ENCODE measurements at regions not wholly inside any gene's neighbourhood (a gene's known extent, or its start where the extent isn't known, plus 50 kb on each side); places are given as distances from the start of the nearest gene placed in this dataset.

DNA sequence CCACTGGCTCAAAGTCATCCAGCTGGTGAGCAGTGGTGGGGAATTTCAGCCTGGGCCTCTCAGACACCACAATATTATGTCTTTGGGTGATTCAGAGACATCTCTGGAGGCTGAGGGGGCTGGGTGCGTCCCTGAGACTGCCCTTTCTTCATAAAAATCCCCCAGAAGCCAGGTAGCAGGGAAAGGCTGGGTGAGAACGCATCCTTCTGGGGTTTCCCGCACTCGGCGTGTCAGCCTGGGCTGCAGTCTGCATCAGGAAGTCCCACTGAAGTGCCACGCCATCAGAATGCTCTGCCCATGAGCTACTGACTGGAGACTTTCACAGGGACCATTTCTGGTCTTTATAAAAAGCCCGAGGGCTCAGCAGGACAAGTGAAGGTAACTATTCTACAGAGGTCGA is 148.8 kb upstream of the SLC6A11 start:
- ATAC-seq = no peak
- TF ChIP-seq, protein P1, sequence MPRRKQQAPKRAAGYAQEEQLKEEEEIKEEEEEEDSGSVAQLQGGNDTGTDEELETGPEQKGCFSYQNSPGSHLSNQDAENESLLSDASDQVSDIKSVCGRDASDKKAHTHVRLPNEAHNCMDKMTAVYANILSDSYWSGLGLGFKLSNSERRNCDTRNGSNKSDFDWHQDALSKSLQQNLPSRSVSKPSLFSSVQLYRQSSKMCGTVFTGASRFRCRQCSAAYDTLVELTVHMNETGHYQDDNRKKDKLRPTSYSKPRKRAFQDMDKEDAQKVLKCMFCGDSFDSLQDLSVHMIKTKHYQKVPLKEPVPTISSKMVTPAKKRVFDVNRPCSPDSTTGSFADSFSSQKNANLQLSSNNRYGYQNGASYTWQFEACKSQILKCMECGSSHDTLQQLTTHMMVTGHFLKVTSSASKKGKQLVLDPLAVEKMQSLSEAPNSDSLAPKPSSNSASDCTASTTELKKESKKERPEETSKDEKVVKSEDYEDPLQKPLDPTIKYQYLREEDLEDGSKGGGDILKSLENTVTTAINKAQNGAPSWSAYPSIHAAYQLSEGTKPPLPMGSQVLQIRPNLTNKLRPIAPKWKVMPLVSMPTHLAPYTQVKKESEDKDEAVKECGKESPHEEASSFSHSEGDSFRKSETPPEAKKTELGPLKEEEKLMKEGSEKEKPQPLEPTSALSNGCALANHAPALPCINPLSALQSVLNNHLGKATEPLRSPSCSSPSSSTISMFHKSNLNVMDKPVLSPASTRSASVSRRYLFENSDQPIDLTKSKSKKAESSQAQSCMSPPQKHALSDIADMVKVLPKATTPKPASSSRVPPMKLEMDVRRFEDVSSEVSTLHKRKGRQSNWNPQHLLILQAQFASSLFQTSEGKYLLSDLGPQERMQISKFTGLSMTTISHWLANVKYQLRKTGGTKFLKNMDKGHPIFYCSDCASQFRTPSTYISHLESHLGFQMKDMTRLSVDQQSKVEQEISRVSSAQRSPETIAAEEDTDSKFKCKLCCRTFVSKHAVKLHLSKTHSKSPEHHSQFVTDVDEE (CRISPR knock-in tag; IDR thresholded peaks at IDR 0.05) = no peak

- no peak for TF ChIP-seq SNAI2 (CRISPR knock-in tag; IDR thresholded peaks at IDR 0.05)
- no peak for TF ChIP-seq ZC3H10 (CRISPR knock-in tag; IDR thresholded peaks at IDR 0.05)
- no peak for TF ChIP-seq TOX (CRISPR knock-in tag; IDR thresholded peaks at IDR 0.05; ENCODE audit: borderline replicate concordance)
- no peak for TF ChIP-seq RARB (CRISPR knock-in tag; IDR thresholded peaks at IDR 0.05)
- TF ChIP-seq ZFP30 (CRISPR knock-in tag; IDR thresholded peaks at IDR 0.05) = no peak
- no peak for TF ChIP-seq GLIS3 (CRISPR knock-in tag; IDR thresholded peaks at IDR 0.05)
- TF ChIP-seq PATZ1 (CRISPR knock-in tag; IDR thresholded peaks at IDR 0.05; ENCODE audit: borderline replicate concordance) = no peak
- TF ChIP-seq, protein P2, sequence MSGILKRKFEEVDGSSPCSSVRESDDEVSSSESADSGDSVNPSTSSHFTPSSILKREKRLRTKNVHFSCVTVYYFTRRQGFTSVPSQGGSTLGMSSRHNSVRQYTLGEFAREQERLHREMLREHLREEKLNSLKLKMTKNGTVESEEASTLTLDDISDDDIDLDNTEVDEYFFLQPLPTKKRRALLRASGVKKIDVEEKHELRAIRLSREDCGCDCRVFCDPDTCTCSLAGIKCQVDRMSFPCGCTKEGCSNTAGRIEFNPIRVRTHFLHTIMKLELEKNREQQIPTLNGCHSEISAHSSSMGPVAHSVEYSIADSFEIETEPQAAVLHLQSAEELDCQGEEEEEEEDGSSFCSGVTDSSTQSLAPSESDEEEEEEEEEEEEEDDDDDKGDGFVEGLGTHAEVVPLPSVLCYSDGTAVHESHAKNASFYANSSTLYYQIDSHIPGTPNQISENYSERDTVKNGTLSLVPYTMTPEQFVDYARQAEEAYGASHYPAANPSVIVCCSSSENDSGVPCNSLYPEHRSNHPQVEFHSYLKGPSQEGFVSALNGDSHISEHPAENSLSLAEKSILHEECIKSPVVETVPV (CRISPR knock-in tag; IDR thresholded peaks at IDR 0.05) = no peak
- TF ChIP-seq POU6F1 (CRISPR knock-in tag; IDR thresholded peaks at IDR 0.05; ENCODE audit: borderline replicate concordance, low read depth) = no peak
- TF ChIP-seq, protein P1 (CRISPR knock-in tag; IDR thresholded peaks at IDR 0.05) = no peak
- no peak for TF ChIP-seq TCF4 (CRISPR knock-in tag; IDR thresholded peaks at IDR 0.05; ENCODE audit: borderline replicate concordance)
- TF ChIP-seq CSDC2 (CRISPR knock-in tag; IDR thresholded peaks at IDR 0.05) = no peak
- TF ChIP-seq ZNF565 (CRISPR knock-in tag; conservative IDR thresholded peaks at IDR 0.05; ENCODE audit: low read depth) = no peak
- no peak for TF ChIP-seq BACH2 (CRISPR knock-in tag; IDR thresholded peaks at IDR 0.05; ENCODE audit: borderline replicate concordance)
- no peak for TF ChIP-seq PPARA (CRISPR knock-in tag; IDR thresholded peaks at IDR 0.05; ENCODE audit: borderline replicate concordance)
- ATAC-seq = no peak
These were observed 148.0 kb upstream of the SLC6A11 start for GRCh38 chr3:10667901-10668476.

- no peak for ATAC-seq
- TF ChIP-seq SNAI2 (CRISPR knock-in tag; IDR thresholded peaks at IDR 0.05) (no peak), ZNF565 (CRISPR knock-in tag; conservative IDR thresholded peaks at IDR 0.05; ENCODE audit: low read depth) (no peak), ZNF70 (CRISPR knock-in tag; IDR thresholded peaks at IDR 0.05) (no peak), OSR1 (CRISPR knock-in tag; IDR thresholded peaks at IDR 0.05) (no peak), ZNF8 (CRISPR knock-in tag; IDR thresholded peaks at IDR 0.05) (no peak), CREB5 (CRISPR knock-in tag; IDR thresholded peaks at IDR 0.05; ENCODE audit: low read depth) (no peak), PPARA (CRISPR knock-in tag; IDR thresholded peaks at IDR 0.05; ENCODE audit: borderline replicate concordance) (no peak), ARNTL (CRISPR knock-in tag; IDR thresholded peaks at IDR 0.05; ENCODE audit: borderline replicate concordance, low read depth) (no peak)
- TF ChIP-seq, protein P2 (CRISPR knock-in tag; IDR thresholded peaks at IDR 0.05) = no peak
- TF ChIP-seq, protein P1 (CRISPR knock-in tag; IDR thresholded peaks at IDR 0.05) = no peak
These were observed 146.5 kb upstream of the SLC6A11 start for GRCh38 chr3:10669490-10670048.
